ENCODE measurements at regions not wholly inside any gene's neighbourhood (a gene's known extent, or its start where the extent isn't known, plus 50 kb on each side); places are given as distances from the start of the nearest gene placed in this dataset.

DNA sequence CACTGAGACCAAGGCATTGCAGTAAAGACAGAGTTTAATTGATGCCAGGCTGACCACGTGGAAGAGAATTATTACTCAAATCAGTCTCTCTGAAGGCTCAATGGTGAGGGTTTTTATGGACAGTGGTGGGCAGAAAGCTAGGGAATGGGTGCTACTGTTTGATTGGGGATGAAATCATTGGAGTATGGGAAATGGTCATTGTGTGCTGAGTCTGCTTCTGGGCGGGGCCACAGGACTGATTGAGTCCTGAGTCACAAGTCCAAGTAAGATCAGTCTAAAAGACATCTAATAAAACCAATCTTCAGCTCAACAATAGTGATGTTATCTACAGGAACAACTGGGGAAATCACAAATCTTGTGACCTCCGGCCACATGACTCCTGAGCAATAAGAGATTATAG, 868.4 kb downstream of the SORCS3 start:
- no peak for TF ChIP-seq CTCF (optimal IDR thresholded peaks at IDR 0.05 in 1 of 3, IDR thresholded peaks at IDR 0.05 in 1 of 3, conservative IDR thresholded peaks at IDR 0.05 in 1 of 3; ENCODE audit: extremely low read depth in 1 of 3, insufficient read depth in 2 of 3, low read length in 3 of 3)
- TF ChIP-seq EZH2 (IDR thresholded peaks at IDR 0.05; ENCODE audit: low read length): no peak

All from keratinocyte (primary cell).